Inflammatory macrophage treated with lipopolysaccharide for 1 hour (primary cell): ENCODE measurements at regions not wholly inside any gene's neighbourhood (a gene's known extent, or its start where the extent isn't known, plus 50 kb on each side); places are given as distances from the start of the nearest gene placed in this dataset.

Experiments
- DNase-seq, 2 donors: peaks; one replicate each; pipeline ENCODE4 v3.0.0-alpha.2; 2020 to 2022

DNA sequence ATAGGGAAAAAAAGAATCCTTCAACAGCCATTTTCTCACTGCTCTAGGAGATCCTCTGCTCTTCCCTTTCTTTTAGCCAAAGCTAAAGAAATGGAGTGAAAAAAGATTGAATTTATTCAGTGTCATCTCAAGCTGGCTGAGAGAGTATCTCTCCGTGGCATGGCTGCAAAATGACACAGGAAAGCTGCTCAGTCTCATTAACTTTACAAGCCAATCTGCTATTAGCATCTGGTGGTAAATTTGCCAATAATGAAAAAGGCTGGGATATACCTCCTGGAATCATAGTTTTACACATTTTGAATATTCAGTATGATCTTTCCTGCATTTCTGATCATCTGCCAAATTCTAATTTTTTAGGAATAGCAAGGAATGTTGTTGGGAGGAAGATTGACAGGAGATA is 176.8 kb upstream of the CHRM3 start:
- no peak for DNase-seq

DNA sequence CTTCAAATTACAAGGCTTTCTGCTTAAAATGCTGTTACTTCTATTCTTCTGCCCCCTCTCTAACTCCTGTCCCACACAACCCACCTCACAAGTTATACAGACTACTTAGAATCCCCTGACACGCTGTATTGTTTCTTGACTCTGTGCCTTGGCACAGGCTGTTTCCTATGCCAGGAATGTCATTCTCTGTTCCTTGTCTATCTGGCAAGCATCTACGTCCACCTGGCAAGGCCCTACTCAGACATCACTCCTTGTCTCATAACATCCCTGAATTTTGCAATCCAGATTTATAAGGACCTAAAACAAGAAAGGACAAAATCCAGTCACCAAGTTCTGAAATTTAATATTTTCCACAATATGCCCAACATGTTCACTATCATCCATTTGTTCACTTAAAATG is 182.0 kb upstream of the CHRM3 start:
- no peak for DNase-seq

DNA sequence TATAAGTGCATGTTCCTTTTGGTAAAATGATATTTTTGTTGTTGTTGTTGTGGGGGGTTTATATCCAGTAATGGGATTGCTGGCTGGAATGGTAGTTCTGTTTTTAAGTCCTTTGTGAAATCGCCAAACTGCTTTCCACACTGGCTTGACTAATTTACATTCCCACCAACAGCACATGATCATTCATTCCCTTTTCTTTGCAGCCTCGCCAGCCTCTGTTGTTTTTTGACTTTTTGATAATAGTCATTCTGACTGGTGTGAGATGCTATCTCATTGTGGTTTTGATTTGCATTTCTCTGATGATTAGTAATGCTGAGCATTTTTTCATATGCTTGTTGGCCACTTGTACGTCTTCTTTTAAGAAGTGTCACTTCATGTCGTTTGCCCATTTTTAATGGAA is 188.5 kb upstream of the CHRM3 start:
- no peak for DNase-seq

DNA sequence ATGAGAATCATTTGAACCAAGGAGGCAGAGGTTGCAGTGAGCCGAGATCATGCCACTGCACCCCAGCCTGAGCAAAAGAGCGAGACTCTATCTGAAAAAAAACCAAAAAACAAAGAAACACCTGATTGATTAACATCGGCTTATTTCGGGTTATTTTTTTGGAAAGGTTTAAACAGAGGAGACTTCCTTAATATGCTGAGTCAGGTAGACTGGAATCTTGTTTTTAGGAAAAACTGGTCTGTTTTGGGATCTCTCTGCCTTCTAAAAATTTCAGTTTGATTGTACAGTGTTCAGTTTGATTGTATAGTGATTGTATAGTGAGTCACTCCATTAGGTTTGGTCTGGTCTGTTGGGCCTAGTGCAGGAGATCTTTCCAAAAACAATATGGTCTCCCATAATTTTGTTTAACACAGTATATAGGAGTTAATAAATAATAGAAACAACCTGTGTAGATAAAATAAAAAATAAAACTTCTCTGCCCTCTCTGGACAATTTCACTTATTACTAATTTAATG is 196.3 kb upstream of the CHRM3 start:
- DNase-seq: no peak

DNA sequence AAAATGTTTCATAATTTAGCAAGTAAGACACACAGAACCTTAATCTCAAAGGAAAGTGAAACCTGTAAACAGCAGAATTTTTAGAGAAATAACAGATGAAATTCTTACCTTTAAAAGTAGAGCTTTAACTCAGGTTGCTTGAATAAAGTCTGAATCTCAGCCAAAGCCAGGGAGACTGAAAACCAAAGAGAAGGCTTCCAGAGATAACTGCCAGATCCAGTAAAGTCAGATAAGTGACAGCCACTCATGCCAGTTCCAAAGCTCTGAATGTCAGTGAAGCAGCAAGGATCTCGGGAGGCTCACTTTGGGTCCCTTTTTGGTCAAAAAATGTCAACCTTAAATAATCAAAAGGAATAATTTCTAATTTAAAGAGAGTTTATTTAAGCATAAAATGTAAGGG is 199.9 kb upstream of the CHRM3 start:
- DNase-seq: no peak

DNA sequence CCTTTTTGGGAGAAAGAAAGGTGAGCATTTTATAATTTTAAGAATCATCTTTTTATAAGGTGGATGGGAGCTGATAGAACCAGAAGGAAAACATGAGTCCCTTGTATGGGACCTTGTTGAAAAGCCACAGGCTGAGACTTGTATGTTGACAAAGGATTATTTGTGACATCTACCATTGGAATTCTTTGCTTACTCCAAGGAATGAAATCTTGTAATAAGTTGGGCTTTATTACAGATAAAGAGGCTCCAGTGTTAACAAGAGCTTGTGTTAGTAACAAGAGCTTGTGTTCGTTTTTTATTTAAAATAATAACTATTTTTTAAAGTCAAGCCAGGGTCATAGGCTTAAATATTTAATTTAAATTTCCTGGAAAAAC is 201.1 kb upstream of the CHRM3 start:
- DNase-seq: no peak

DNA sequence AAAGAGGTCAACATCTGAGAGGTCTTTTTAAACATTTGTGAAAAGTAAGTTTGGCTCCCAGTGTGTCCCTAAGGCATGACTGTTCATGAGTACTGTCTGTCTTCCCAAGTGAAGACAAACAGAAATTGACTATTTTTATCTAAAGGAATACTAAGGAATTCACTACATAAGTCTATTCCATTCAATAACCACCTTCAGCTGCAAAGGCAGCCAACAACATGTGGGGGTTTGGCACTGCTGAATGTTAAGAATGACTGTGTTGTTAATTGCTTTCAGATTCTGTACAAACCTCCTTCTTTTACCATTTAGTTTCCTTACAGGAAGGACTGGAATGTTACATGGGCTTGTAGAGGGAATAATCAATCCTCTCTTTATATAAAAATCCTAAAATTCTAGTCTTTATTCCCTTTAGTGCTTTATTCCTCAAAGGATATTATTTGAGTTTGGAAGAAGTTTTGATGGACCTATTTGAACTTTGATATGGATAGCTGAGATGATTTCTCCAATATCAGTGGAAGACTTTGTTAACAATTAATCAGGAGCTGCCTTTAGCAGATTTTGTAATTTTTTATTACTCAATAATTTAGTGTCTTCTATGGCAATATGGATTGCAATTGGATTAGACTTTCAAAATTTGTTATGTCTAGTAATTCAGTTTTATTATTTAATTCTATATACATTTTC is 201.7 kb upstream of the CHRM3 start:
- no peak for DNase-seq

DNA sequence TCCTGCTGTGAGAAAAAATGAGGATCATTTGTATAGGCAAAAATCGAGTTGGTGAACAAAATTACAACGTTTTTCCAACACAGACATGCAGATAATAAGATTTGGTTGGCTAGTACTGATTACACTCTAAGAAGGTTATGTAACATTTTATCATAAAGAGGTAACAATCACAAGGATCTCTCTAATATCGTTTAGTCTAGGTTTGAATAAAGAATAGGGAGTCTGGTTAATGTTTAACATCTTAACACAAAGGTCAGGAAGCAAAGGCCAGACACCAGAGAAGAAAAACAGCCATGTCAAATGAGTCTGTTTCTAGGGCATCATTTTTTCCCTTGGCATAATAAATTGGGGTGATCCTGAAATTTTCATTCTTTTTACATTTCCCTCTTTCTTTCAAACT is 207.4 kb upstream of the CHRM3 start:
- no peak for DNase-seq

DNA sequence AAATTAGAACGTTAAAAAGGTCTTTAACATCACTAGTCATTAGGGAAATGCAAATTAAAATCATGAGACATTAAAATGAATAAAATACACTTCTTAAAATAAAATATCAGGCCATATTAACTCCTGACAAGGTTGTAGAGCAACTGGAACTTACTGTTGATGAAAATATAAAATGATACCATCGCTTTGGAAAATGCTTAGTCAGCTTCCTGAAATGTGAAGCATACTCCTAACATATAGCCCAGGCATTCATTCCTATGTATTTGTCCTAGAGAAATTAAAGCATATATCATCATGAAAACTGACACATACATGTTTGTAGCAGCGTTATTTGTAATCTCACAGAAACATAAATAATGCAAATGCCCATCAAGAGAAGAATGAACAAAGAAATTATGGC is 211.5 kb upstream of the CHRM3 start:
- no peak for DNase-seq

DNA sequence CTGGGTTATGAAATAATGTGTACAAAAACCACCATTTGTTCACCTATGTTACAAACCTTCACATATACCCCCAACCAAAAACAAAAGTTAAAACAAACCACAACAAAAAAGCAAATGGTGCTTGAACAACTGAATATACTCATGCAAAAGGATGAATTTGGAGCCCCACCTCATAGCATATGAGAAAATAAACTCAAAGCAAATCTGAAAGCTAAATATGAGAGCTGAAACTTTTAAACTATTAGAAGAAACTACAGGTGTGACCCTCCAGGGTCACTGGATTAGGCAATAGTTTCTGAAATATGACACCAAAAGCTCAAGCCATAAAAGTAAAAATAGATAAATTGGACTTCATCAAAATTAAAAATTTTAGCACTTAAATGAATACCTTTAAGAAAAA is 215.5 kb upstream of the CHRM3 start:
- DNase-seq: no peak

DNA sequence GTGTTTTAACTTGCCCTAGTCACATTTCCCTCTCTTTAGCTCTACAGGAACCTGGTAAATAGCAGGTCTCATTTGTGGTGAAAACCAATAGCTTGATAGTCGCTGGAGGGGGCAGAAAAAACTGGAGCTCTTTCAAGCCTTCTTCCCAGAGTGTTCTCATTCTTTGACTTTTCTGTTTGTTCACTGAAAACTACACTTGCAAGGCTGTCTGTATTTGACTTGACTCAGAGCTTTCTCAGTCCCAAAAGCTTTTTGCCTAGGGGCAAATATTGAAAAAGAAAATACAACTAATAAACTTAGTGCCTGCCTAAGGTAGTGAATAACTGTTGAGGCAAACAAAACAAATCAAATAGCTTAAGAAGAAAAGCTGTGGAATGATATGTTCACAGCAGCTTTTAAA is 217.1 kb upstream of the CHRM3 start:
- DNase-seq: no peak

DNA sequence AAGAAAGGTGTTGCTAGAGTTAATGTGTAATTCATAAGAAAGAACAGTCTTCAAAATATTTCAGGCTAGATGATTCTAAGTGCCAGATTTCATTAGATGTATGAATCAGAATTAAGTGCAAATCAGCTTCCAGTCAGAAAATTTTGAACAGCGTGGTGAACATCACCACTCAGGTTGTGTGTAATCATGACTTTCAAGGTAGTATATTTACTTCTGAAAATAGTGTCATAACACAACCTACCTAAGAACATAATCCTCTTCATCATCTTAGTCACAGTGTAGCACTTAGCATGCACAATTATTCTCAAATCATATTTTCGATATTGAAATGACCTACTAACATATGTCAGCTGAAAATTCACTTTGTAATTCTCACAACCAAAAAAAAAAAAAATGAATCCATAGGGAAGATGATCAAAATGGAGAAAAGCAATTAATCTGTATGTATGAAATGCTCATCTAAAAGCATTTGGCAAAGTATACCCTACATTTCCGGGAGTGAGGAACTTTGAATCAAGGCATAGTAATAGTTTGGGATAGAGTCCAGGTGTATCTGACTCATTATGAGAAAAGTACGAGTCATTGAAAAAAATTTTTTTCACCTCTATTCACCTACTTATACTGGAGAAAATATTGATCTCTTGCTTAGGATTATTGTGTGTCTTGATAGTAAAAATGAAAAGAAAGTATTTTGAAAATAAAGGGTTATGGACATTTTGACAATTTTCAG is 221.8 kb upstream of the CHRM3 start:
- no peak for DNase-seq

DNA sequence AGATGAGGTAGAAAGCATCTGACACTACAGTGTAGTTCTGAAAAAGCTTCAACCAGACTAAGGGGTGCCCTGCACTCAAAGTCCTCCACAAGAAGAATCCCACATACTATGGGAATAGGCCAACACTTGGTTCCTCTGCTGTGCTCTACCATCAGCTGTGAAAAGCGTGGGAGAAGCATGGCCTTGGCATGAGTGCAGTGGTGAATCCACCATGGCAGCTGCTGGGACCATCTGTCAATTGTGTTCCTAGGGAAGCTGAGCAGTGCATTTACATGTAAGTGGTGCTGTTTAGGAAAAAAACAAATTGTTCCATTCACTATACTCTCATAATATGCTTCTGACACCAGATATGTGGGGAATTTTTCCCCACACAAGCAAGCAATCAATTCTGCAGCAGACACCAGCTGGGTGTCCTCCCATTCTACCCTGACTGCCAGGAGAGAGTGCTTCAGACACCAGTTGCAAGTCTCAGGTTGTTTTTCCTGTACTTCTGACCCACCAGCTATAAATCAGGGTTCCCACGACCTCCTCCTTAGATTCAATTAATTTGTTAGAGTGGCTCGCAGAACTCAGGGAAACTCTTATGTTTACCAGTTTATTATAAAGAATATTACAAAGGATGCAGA is 230.8 kb upstream of the CHRM3 start:
- no peak for DNase-seq

DNA sequence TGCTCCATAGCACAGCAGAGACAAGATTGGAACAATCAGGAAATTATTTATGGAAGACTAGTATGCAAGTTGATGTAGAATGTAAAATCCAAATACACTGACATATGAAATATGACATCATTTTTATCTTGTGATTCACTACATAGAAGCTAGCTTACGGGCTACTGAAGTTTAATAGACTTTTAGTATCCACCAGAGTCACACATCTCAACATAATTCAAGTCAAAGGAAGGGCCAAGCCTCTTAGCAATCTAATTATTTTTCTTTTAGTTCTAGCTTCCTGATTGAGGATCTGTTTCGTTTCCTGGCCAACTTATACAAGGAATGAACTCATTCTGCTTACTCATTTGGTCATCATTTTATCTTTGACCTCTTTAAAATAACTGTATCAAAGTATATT is 234.4 kb upstream of the CHRM3 start:
- no peak for DNase-seq

DNA sequence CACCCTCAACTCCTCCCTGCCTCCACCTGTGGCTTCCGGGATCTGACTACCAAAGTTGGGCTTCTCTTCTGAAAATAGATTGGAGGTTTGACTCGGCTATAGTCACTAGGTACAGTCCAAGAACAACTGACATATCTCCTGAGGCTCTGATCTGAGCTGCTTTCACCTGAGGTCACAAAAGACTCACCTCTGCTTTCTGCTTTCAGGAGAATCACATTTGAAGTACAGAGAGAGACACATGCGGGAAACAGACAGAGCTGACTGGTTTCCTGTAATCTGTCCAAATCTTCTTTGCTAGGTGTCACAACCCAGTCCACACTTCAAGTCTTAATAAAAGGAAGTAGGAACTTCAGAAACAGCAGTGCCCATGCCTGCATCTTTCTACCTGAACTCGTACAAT is 245.4 kb upstream of the CHRM3 start:
- no peak for DNase-seq

DNA sequence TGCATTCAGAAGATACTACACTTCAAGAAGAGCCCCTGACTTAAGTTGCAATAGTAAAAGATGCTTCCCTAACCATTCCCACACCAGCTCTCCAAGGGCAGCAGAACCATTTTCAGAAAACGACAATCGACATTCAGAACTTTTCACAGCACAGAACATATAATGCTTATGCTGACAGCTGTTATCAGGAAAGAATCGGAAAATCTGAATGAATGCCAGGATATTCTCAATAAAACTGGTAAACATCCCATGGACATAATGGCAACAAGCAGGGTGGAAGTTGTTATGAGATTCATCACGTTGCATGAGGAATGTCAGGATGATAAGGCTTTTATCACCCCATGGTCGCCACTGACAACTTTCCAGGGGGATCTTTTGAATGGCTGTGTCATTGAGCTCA is 246.6 kb upstream of the CHRM3 start:
- DNase-seq: no peak

DNA sequence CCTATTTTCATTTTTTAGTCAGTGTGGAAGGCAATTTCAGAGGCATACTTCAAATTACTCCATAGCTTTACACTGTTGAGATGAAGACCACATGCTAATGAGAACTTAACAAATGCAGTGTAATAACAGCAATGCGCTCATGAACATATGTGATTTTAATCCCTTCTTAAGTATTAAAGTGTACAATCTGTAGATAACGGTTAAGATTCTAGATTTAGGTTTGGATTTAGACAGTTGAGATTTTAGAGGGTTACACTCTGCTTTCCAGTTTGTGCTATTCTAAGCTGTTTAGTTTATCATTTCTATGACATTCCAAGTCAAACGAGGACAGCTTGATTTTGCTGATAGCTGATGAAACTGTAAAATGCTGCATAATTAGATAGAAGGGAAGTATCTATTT is 257.8 kb upstream of the CHRM3 start:
- DNase-seq: no peak

DNA sequence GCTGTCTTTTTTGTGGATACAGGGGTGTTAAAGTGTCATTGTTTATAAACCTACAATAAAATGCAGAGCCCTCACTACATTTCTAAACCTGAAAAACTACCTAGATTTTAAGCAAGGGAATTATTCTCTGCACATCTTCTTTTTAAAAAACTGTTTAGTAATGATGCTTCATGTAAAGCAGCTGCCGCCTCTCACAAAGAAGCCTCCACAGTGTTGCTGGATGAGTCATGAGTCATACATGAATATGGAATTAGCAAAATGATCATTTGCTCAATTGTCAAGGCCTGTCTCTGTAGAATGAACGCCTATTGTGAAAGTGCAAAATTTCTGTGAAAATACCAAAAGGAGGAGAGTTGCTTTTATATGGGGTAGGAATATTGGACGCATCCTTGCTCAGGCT is 259.5 kb upstream of the CHRM3 start:
- DNase-seq: peak in 1 of 2 donors; percentile 50

DNA sequence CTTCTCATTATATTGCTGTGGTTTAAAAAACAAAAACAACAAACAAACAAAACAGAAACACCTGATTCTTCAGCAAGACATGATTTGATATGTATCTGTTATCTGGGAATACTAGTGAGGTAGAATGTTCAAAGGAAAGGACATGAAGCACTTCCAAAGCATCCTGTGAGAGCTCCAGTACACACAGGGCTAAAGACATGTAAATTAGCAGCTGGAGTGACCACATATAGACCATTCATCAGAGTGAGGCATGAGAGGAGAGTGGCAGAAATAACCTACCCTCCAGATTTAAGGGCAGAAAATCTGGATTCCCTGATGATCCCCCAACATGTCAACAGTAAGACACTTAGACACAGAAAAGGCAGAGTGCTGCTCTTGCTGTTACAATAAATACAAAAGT is 260.5 kb upstream of the CHRM3 start:
- no peak for DNase-seq

DNA sequence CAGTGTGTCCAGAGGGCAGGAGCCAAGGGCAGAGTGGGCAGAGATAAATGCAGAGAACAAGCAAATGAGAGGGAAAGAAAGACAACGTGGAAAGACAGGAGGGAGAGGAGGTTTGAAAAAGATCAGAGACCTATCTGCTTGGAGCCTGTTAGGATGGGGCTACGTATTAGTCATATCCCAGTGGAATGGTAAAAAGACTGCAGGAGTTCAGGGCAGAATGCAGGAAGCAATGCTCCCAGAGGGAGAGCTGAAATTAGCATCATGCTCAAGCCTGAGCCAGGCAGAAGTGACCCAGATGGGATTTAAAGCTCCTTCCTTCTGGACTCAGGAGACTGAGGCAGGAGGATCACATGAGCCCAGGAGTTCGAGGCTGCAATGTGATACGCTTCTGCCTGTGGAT is 261.3 kb upstream of the CHRM3 start:
- DNase-seq: no peak

DNA sequence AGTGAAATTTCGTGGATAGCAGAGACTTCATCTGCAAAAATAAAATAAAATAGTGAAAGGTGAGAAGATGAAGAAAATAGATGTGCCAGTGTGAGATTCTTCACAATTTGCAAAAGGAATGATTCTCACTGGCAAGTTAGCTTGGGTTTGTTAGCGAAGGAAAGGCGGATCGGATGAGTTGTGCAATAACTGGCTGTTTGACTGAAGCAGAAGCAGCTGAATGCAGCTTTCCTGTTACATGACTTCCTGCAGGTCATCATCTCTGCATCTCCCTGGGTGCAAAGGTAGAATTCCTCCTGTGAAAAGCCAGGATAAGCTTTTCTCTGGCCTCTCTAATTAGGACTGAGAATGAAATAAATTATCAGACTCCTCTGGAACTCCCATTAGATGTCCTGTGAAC is 263.1 kb upstream of the CHRM3 start:
- DNase-seq: no peak

DNA sequence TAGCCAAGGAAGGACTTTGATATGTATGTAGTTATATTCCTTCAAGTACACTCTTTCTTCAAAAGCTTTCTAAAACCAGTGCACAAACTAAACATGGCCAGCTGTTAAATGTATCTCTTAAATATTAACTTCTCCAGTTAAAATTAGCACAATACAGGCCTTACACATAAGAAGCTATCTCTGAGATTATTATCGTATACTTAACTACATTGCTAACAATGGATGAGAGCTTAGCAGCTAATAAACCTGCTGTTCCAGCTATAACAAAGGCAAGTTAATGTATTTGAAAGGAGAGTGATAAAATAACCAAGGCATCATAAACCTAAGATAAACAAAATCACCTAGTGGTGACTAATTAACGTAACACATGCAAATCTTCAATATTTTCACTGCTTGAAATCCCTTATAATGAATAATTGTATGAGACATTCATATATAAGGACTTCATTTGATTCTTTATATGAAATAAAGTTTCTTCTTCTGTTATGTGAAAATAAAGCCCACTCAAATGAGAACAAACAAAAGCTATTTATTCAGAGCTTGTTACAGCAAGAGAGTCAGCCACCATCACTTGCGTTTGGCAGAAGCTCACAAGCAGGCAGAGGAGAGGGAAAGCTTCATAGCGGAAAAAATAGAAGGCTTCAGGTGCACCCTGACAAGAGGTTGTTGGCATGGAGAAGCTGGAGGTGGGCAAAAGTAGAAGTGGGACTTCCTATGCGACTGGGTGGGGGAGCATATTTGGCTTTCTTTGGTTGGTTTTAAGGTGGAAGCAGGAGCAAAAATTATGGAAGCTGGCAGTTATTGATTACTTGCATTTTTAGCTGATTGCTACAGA is 274.1 kb upstream of the CHRM3 start:
- DNase-seq: no peak

DNA sequence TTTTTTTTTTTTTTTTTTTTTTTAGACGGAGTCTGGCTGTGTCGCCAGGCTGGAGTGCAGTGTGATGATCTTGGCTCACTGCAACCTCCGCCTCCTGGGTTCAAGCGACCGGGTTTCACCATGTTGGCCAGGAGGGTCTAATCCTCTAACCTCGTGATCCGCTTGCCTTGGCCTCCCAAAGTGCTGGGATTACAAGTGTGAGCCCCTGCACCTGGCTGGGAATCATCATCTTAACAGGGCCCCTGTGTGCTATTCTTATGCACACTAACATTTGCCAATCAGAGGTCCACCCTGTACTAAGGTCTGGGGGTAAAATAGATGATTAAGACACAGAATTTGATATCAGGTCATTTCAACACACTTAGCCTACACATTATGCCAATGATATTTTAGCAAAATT is 278.7 kb upstream of the CHRM3 start:
- no peak for DNase-seq
